ENCODE measurements at regions not wholly inside any gene's neighbourhood (a gene's known extent, or its start where the extent isn't known, plus 50 kb on each side); places are given as distances from the start of the nearest gene placed in this dataset.
A peak's percentile ranks its signal among the peaks of the same experiment; 100 is the strongest.

DNA sequence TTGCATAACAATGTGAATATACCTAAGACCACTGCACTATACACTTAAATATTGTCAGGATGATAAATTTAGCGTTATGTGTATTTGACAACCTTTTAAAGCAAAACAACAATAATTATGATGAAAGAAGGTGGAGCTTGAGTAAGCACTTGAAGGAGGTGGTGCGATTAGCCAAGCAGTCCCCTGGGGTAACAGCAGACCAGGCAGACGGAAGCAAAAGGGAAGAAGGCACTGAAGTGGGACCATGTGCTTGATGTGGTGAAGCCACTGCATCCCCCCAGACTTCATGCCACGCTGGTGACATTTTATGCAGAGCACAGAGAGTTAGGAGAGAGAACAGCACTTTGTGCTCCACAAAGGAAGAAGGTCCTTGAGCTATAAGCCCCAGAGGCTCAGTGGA is 58.3 kb upstream of the ZNF507 start:
- Histone ChIP-seq H3K27me3 (ENCODE audit: control insufficient read depth, low read length) (no peaks in the 10 kb centered on the region), H3F3A (ENCODE audit: control insufficient read depth, insufficient read depth) (no peaks in the 10 kb centered on the region), H3K9me2 (replicated peaks; ENCODE audit: control insufficient read depth, low read length) (no peaks in the 10 kb centered on the region), H3K4me3 (ENCODE audit: low read length) (no peak overlapping the region), H3K36me3 (ENCODE audit: control insufficient read depth, low read length) (no peaks in the 10 kb centered on the region), H4K20me1 (ENCODE audit: control insufficient read depth, insufficient read depth, low read depth, low read length) (no peaks in the 10 kb centered on the region), H3K9me3 (ENCODE audit: control insufficient read depth, insufficient read depth, low read length) (no peaks in the 10 kb centered on the region), H3K4me1 (ENCODE audit: control insufficient read depth, low read length) (peaks cover 4% of the 10 kb centered on the region; the same call in 1 of the 2 replicates), H3K4me2 (ENCODE audit: low read length) (no peak overlapping the region), H3K79me2 (ENCODE audit: control insufficient read depth, low read length) (no peaks in the 10 kb centered on the region), H3K27ac (ENCODE audit: low read depth, low read length) (no peak overlapping the region)
- TF ChIP-seq EZH2phosphoT487 (IDR thresholded peaks at IDR 0.05; ENCODE audit: borderline replicate concordance, low read length), result no peak
- TF ChIP-seq, protein P1, sequence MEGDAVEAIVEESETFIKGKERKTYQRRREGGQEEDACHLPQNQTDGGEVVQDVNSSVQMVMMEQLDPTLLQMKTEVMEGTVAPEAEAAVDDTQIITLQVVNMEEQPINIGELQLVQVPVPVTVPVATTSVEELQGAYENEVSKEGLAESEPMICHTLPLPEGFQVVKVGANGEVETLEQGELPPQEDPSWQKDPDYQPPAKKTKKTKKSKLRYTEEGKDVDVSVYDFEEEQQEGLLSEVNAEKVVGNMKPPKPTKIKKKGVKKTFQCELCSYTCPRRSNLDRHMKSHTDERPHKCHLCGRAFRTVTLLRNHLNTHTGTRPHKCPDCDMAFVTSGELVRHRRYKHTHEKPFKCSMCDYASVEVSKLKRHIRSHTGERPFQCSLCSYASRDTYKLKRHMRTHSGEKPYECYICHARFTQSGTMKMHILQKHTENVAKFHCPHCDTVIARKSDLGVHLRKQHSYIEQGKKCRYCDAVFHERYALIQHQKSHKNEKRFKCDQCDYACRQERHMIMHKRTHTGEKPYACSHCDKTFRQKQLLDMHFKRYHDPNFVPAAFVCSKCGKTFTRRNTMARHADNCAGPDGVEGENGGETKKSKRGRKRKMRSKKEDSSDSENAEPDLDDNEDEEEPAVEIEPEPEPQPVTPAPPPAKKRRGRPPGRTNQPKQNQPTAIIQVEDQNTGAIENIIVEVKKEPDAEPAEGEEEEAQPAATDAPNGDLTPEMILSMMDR (IDR thresholded peaks at IDR 0.05; ENCODE audit: low read depth, low read length, poor library complexity, severe bottlenecking), result no peak

- peaks cover 4% of the 10 kb centered on the region; the same call in 1 of the 2 replicates for H3K4me1 ChIP-seq (ENCODE audit: control insufficient read depth, low read length)
- no peak overlapping the region for H3K4me3 ChIP-seq (ENCODE audit: low read length)
- H3K9me3 ChIP-seq (ENCODE audit: control insufficient read depth, insufficient read depth, low read length), result no peaks in the 10 kb centered on the region
- no peaks in the 10 kb centered on the region for H3F3A ChIP-seq (ENCODE audit: control insufficient read depth, insufficient read depth)
- no peaks in the 10 kb centered on the region for H3K36me3 ChIP-seq (ENCODE audit: control insufficient read depth, low read length)
- H3K27me3 ChIP-seq (ENCODE audit: control insufficient read depth, low read length), result no peaks in the 10 kb centered on the region
- no peaks in the 10 kb centered on the region for H3K79me2 ChIP-seq (ENCODE audit: control insufficient read depth, low read length)
- TF ChIP-seq EZH2phosphoT487 (IDR thresholded peaks at IDR 0.05; ENCODE audit: borderline replicate concordance, low read length), result no peak
- TF ChIP-seq, protein P1 (IDR thresholded peaks at IDR 0.05; ENCODE audit: low read depth, low read length, poor library complexity, severe bottlenecking), result peak; percentile 60
- H4K20me1 ChIP-seq (ENCODE audit: control insufficient read depth, insufficient read depth, low read depth, low read length), result no peaks in the 10 kb centered on the region
- H3K9me2 ChIP-seq (replicated peaks; ENCODE audit: control insufficient read depth, low read length), result no peaks in the 10 kb centered on the region
- H3K27ac ChIP-seq (ENCODE audit: low read depth, low read length), result no peak overlapping the region
- H3K4me2 ChIP-seq (ENCODE audit: low read length), result no peak overlapping the region
Measured at GRCh38 chr19:32287811-32288227, 57.6 kb upstream of the ZNF507 start.

GRCh38 chr19:32289566-32290210 is 55.7 kb upstream of the ZNF507 start:
- no peaks in the 10 kb centered on the region for H3K27me3 ChIP-seq (ENCODE audit: control insufficient read depth, low read length)

More at GRCh38 chr19:32289566-32290210, 55.7 kb upstream of the ZNF507 start:
- H3K27ac ChIP-seq (ENCODE audit: low read depth, low read length), result no peak overlapping the region
- H3K4me3 ChIP-seq (ENCODE audit: low read length), result no peak overlapping the region
- H3K36me3 ChIP-seq (ENCODE audit: control insufficient read depth, low read length), result no peaks in the 10 kb centered on the region
- no peaks in the 10 kb centered on the region for H3F3A ChIP-seq (ENCODE audit: control insufficient read depth, insufficient read depth)
- no peaks in the 10 kb centered on the region for H3K79me2 ChIP-seq (ENCODE audit: control insufficient read depth, low read length)
- no peaks in the 10 kb centered on the region for H4K20me1 ChIP-seq (ENCODE audit: control insufficient read depth, insufficient read depth, low read depth, low read length)
- peaks cover 4% of the 10 kb centered on the region; the same call in 1 of the 2 replicates for H3K4me1 ChIP-seq (ENCODE audit: control insufficient read depth, low read length)
- TF ChIP-seq, protein P1 (IDR thresholded peaks at IDR 0.05; ENCODE audit: low read depth, low read length, poor library complexity, severe bottlenecking), result no peak
- TF ChIP-seq EZH2phosphoT487 (IDR thresholded peaks at IDR 0.05; ENCODE audit: borderline replicate concordance, low read length), result no peak
- H3K4me2 ChIP-seq (ENCODE audit: low read length), result no peak overlapping the region
- H3K9me2 ChIP-seq (replicated peaks; ENCODE audit: control insufficient read depth, low read length), result no peaks in the 10 kb centered on the region
- no peaks in the 10 kb centered on the region for H3K9me3 ChIP-seq (ENCODE audit: control insufficient read depth, insufficient read depth, low read length)
